Astrocyte (in vitro differentiated cells and primary cell): ENCODE measurements at regions not wholly inside any gene's neighbourhood (a gene's known extent, or its start where the extent isn't known, plus 50 kb on each side); places are given as distances from the start of the nearest gene placed in this dataset.

Source experiments
- DNase-seq: peaks from one replicate; pipeline ENCODE4 v3.0.0-alpha.2; 2010; ENCODE audit warnings: low read depth
- FAIRE-seq: peaks from 2 replicates; lab custom pipeline; 2011; peaks lifted over from hg19 to GRCh38; lab: Jason Lieb, UNC
- H2AFZ ChIP-seq: 2 replicates; pipeline ENCODE4 v1.6.0; 2012; ENCODE audit warnings: low read depth, low read length, inconsistent platforms
- H3K27ac ChIP-seq: 2 replicates; pipeline ENCODE4 v1.5.1; 2011; ENCODE audit warnings: low read depth, low read length, inconsistent platforms
- H3K27me3 ChIP-seq: 2 replicates; pipeline ENCODE4 v1.6.0; 2011; ENCODE audit warnings: low read length, inconsistent platforms; ENCODE audit not compliant: insufficient read depth
- H3K36me3 ChIP-seq: 2 replicates; pipeline ENCODE4 v1.5.1; 2011; ENCODE audit warnings: low read length, inconsistent platforms; ENCODE audit not compliant: insufficient read depth
- H3K4me1 ChIP-seq: 2 replicates; pipeline ENCODE4 v1.5.1; 2011; ENCODE audit warnings: low read length, inconsistent platforms; ENCODE audit not compliant: insufficient read depth
- H3K4me2 ChIP-seq: 2 replicates; pipeline ENCODE4 v1.6.0; 2012; ENCODE audit warnings: low read length, inconsistent platforms
- H3K4me3 ChIP-seq: 2 replicates; pipeline ENCODE4 v1.5.1; 2011; ENCODE audit warnings: low read depth, mild to moderate bottlenecking, low read length, inconsistent platforms; ENCODE audit not compliant: insufficient read depth
- H3K79me2 ChIP-seq: 2 replicates; pipeline ENCODE4 v1.6.0; 2012; ENCODE audit warnings: mild to moderate bottlenecking, low read length, inconsistent platforms; ENCODE audit not compliant: insufficient read depth
- H3K9ac ChIP-seq: 2 replicates; pipeline ENCODE4 v1.6.0; 2012; ENCODE audit warnings: mild to moderate bottlenecking, low read length, inconsistent platforms
- H3K9me3 ChIP-seq: 2 replicates; pipeline ENCODE4 v1.5.1; 2012; ENCODE audit warnings: low read depth, mild to moderate bottlenecking, low read length, inconsistent platforms; ENCODE audit not compliant: insufficient read depth
- H4K20me1 ChIP-seq: 2 replicates; pipeline ENCODE4 v1.6.0; 2012; ENCODE audit warnings: low read length, inconsistent platforms; ENCODE audit not compliant: insufficient read depth
- H3K27ac Mint-ChIP-seq: one replicate; pipeline ENCODE4 v1.8.0; 2021; ENCODE audit warnings: mild to moderate bottlenecking, mixed read lengths; ENCODE audit not compliant: unreplicated experiment
- H3K27me3 Mint-ChIP-seq: one replicate; pipeline ENCODE4 v1.8.0; 2021; ENCODE audit warnings: low read depth, mixed read lengths; ENCODE audit not compliant: unreplicated experiment
- H3K36me3 Mint-ChIP-seq: one replicate; pipeline ENCODE4 v1.8.0; 2021; ENCODE audit warnings: low read depth, mixed read lengths; ENCODE audit not compliant: unreplicated experiment
- H3K4me1 Mint-ChIP-seq: one replicate; pipeline ENCODE4 v1.8.0; 2021; ENCODE audit warnings: low read depth, mixed read lengths; ENCODE audit not compliant: unreplicated experiment
- H3K4me3 Mint-ChIP-seq: one replicate; pipeline ENCODE4 v1.8.0; 2021; ENCODE audit warnings: mild to moderate bottlenecking, moderate library complexity, mixed read lengths; ENCODE audit not compliant: unreplicated experiment
- H3K9me3 Mint-ChIP-seq: one replicate; pipeline ENCODE4 v1.8.0; 2021; ENCODE audit warnings: mild to moderate bottlenecking, mixed read lengths; ENCODE audit not compliant: unreplicated experiment
- EZH2 ChIP-seq: IDR thresholded peaks from 2 replicates; pipeline ENCODE4 v1.6.1; 2012; ENCODE audit warnings: mild to moderate bottlenecking, low read length, inconsistent platforms; ENCODE audit not compliant: insufficient read depth
- TF ChIP-seq, protein P1 (sequence below): IDR thresholded peaks from 2 replicates; pipeline ENCODE4 v1.5.1; 2011; ENCODE audit warnings: low read depth, mild to moderate bottlenecking, inconsistent platforms, low read length, moderate library complexity; ENCODE audit not compliant: insufficient read depth

GRCh38 chr9:89780959-89781358 lies 176.1 kb downstream of the GADD45G start:
- Histone ChIP-seq H4K20me1 (no peaks in the 10 kb centered on the region), H3K36me3 (no peaks in the 10 kb centered on the region), H3K9me3 (no peaks in the 10 kb centered on the region), H3K9ac (no peak overlapping the region), H3K27ac (no peak overlapping the region), H3K27me3 (peaks cover 4% of the 10 kb centered on the region), H3K4me1 (no peaks in the 10 kb centered on the region), H2AFZ (no peak overlapping the region), H3K79me2 (no peaks in the 10 kb centered on the region), H3K4me2 (no peak overlapping the region), H3K4me3 (no peak overlapping the region)
- Mint-ChIP-seq H3K9me3 (no peaks in the 10 kb centered on the region), H3K27me3 (peaks cover 60% of the 10 kb centered on the region), H3K36me3 (no peaks in the 10 kb centered on the region), H3K4me1 (peaks cover 4% of the 10 kb centered on the region), H3K4me3 (no peak overlapping the region), H3K27ac (no peak overlapping the region)
- DNase-seq = no peak
- TF ChIP-seq, protein P1, sequence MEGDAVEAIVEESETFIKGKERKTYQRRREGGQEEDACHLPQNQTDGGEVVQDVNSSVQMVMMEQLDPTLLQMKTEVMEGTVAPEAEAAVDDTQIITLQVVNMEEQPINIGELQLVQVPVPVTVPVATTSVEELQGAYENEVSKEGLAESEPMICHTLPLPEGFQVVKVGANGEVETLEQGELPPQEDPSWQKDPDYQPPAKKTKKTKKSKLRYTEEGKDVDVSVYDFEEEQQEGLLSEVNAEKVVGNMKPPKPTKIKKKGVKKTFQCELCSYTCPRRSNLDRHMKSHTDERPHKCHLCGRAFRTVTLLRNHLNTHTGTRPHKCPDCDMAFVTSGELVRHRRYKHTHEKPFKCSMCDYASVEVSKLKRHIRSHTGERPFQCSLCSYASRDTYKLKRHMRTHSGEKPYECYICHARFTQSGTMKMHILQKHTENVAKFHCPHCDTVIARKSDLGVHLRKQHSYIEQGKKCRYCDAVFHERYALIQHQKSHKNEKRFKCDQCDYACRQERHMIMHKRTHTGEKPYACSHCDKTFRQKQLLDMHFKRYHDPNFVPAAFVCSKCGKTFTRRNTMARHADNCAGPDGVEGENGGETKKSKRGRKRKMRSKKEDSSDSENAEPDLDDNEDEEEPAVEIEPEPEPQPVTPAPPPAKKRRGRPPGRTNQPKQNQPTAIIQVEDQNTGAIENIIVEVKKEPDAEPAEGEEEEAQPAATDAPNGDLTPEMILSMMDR = no peak
- no peak for TF ChIP-seq EZH2
- no peak for FAIRE-seq

- Mint-ChIP-seq H3K27me3 (peaks cover 52% of the 10 kb centered on the region), H3K27ac (no peak overlapping the region), H3K9me3 (no peaks in the 10 kb centered on the region), H3K36me3 (no peaks in the 10 kb centered on the region), H3K4me1 (peaks cover 9% of the 10 kb centered on the region), H3K4me3 (no peak overlapping the region)
- no peak for FAIRE-seq
- Histone ChIP-seq H3K9me3 (no peaks in the 10 kb centered on the region), H3K4me1 (no peaks in the 10 kb centered on the region), H3K27ac (no peak overlapping the region), H3K79me2 (no peaks in the 10 kb centered on the region), H3K4me2 (no peak overlapping the region), H3K36me3 (no peaks in the 10 kb centered on the region), H2AFZ (no peak overlapping the region), H3K9ac (no peak overlapping the region), H4K20me1 (no peaks in the 10 kb centered on the region), H3K27me3 (peaks cover 4% of the 10 kb centered on the region), H3K4me3 (no peak overlapping the region)
- DNase-seq = no peak
- TF ChIP-seq EZH2 = no peak
- TF ChIP-seq, protein P1 = no peak
These were observed 177.2 kb downstream of the GADD45G start for GRCh38 chr9:89781838-89782540.

DNA sequence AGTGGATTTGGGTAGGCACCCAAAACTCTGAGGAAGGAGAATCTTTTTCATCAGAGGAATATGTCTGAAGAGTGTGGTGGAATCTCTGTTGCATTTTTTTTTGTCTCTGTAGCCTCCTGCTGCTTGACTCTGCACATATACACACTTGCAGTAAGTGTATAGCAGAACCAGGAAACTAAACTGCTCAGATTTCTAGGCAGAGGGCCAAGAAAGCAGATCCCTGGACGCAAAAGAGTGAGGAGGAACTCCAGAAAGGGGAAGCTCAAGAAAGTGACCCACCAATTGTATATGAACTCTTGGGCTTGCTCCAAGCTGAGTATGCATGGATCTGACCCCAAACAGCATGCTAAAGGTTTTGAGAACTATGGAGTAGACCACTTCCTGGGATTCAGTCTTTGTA lies 181.8 kb downstream of the GADD45G start:
- H3K9me3 ChIP-seq = no peaks in the 10 kb centered on the region
- no peaks in the 10 kb centered on the region for H3K27me3 ChIP-seq
- no peak overlapping the region for H3K4me2 ChIP-seq
- H3K36me3 Mint-ChIP-seq = no peaks in the 10 kb centered on the region
- no peaks in the 10 kb centered on the region for H3K4me1 ChIP-seq
- H3K27ac Mint-ChIP-seq = no peak overlapping the region
- no peak for TF ChIP-seq EZH2
- TF ChIP-seq, protein P1 = no peak
- peaks cover 39% of the 10 kb centered on the region for H3K27me3 Mint-ChIP-seq
- H3K79me2 ChIP-seq = no peaks in the 10 kb centered on the region
- no peak overlapping the region for H3K9ac ChIP-seq
- peaks cover 9% of the 10 kb centered on the region for H3K4me1 Mint-ChIP-seq
- H4K20me1 ChIP-seq = no peaks in the 10 kb centered on the region
- H3K27ac ChIP-seq = no peak overlapping the region
- H3K4me3 Mint-ChIP-seq = no peak overlapping the region
- DNase-seq = no peak
- H3K9me3 Mint-ChIP-seq = no peaks in the 10 kb centered on the region
- FAIRE-seq = no peak
- no peak overlapping the region for H2AFZ ChIP-seq
- no peaks in the 10 kb centered on the region for H3K36me3 ChIP-seq
- no peak overlapping the region for H3K4me3 ChIP-seq
